ENCODE measurements at regions not wholly inside any gene's neighbourhood (a gene's known extent, or its start where the extent isn't known, plus 50 kb on each side); places are given as distances from the start of the nearest gene placed in this dataset.

DNA sequence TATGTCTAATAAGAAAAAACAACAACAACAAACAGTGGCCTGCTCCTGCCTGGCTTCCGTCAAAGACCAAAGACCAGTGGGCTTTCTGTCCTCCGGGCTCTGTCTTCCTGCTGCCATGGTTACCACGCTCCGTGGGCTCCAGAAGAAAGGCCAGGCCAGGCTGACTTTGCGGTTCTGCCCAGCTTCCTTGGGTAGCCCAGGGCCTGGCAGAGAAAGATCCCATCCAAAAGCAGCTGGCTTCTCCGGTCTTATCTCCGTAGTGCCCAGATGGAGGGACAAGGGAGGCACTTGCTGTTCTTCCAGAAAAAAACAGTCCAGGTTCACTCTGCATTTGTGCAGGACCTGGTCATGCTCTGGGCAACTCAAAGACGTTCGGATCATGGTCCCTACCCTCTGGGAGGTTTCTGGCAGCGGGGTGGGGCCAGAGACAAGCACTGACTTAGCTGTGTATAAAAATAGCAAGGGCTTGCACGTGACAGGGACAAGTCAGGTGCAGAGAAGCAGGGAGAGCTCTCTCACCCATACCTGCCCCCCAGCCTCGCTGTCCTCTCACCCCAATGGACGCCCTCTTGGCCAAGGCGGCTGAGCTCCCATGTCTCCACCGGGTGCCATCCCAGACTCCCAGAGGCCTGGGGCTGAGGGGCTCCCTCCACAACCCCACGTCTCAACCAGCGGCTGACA is 212.2 kb downstream of the C9orf50 start:
- TF ChIP-seq POLR2AphosphoS5 (IDR thresholded peaks at IDR 0.05; ENCODE audit: insufficient read depth, low read depth, low read length), result no peak
- TF ChIP-seq CTCF (IDR thresholded peaks at IDR 0.05; ENCODE audit: extremely low read depth in 1 of 2, insufficient read depth in 1 of 2, low read depth in 1 of 2, low read length in 2 of 2), result no peak
- no peak for TF ChIP-seq POLR2A (IDR thresholded peaks at IDR 0.05; ENCODE audit: low read depth, low read length)
- TF ChIP-seq MAX (IDR thresholded peaks at IDR 0.05; ENCODE audit: insufficient read depth, insufficient read length), result no peak
- TF ChIP-seq EZH2 (IDR thresholded peaks at IDR 0.05; ENCODE audit: borderline replicate concordance, low read depth, low read length, severe bottlenecking), result no peak
- no peak for TF ChIP-seq MYC (IDR thresholded peaks at IDR 0.05; ENCODE audit: low read depth, low read length)
- no peak for TF ChIP-seq JUN (IDR thresholded peaks at IDR 0.05; ENCODE audit: borderline replicate concordance, insufficient read depth, insufficient read length, low read depth)

All from endothelial cell of umbilical vein (primary cell).